Prostate gland (tissue), 2 donors: ENCODE measurements at regions not wholly inside any gene's neighbourhood (a gene's known extent, or its start where the extent isn't known, plus 50 kb on each side); places are given as distances from the start of the nearest gene placed in this dataset.

Source experiments
- POLR2A ChIP-seq: fragments of 450-650 bp; IDR thresholded peaks from one replicate; pipeline ENCODE4 v1.6.1; 2016; ENCODE audit warnings: antibody characterized with exemption, mild to moderate bottlenecking
- POLR2AphosphoS5 ChIP-seq: sonication (generic); formaldehyde crosslinking; IDR thresholded peaks from one replicate; pipeline ENCODE4 v1.6.1; 2017; ENCODE audit warnings: antibody characterized with exemption
- TF ChIP-seq, protein P1 (sequence below), 4 experiments: fragments of 200-600 bp in 2 of 4; fragments of 450-650 bp in 2 of 4; sonication (generic) in 2 of 4; IDR thresholded peaks; 1 replicate in 3 of 4; 2 replicates in 1 of 4; pipeline ENCODE4 v1.5.1; 2016 to 2019; ENCODE audit warnings: antibody characterized with exemption in 4 of 4, mild to moderate bottlenecking in 2 of 4, moderate library complexity in 2 of 4

GRCh38 chr5:135715267-135716055 is 119.0 kb upstream of the SLC25A48 start:
- TF ChIP-seq, protein P1, sequence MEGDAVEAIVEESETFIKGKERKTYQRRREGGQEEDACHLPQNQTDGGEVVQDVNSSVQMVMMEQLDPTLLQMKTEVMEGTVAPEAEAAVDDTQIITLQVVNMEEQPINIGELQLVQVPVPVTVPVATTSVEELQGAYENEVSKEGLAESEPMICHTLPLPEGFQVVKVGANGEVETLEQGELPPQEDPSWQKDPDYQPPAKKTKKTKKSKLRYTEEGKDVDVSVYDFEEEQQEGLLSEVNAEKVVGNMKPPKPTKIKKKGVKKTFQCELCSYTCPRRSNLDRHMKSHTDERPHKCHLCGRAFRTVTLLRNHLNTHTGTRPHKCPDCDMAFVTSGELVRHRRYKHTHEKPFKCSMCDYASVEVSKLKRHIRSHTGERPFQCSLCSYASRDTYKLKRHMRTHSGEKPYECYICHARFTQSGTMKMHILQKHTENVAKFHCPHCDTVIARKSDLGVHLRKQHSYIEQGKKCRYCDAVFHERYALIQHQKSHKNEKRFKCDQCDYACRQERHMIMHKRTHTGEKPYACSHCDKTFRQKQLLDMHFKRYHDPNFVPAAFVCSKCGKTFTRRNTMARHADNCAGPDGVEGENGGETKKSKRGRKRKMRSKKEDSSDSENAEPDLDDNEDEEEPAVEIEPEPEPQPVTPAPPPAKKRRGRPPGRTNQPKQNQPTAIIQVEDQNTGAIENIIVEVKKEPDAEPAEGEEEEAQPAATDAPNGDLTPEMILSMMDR (IDR thresholded peaks at IDR 0.05) = no peak
- TF ChIP-seq POLR2A (no peak), POLR2AphosphoS5 (no peak)
